ENCODE measurements at regions not wholly inside any gene's neighbourhood (a gene's known extent, or its start where the extent isn't known, plus 50 kb on each side); places are given as distances from the start of the nearest gene placed in this dataset.

DNA sequence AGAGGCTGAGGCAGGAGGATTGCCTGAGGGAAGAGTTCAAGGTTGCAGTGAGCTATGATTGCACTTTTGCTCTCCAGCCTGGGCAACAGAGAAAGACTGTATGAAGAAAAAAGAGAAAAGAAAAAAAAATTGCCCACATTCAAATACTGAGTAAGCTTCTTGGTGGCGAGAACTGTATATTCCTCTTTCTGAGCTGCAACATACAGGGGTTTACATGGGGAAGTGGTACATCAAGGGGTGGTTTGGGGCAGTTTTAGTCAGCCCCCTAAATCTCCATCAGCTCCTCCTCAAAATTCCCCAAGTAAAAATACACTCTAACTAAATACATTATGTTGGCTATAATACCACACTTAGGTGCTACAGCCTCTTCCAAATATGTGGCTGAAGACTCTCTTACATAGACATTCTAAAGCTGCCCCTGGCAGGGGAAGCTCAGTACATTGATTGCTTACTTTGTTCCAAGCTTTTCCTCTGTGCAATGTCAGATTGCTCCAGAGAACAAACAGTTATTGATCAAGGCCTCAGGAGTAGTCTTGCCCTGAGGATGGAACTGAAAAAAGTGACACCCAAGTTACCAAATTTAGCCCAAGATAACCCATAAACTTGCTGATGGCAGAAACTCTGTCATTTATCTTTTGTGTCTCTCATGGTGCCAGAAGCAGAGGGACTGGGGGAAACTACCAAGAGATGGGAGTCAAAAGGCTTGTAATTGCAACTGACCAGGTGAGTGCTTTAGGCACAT, 107.4 kb upstream of the RIPOR2 start:
- no peak for TF ChIP-seq GATA3 (IDR thresholded peaks at IDR 0.05; ENCODE audit: low read depth, low read length)
- TF ChIP-seq GATA2 (IDR thresholded peaks at IDR 0.05; ENCODE audit: low read depth, low read length) = no peak
